Hematopoietic multipotent progenitor cell treated with erythropoietin and hydrocortisone succinate and interleukin-3 and kit ligand, for 8 days (in vitro differentiated cells): ENCODE measurements at regions not wholly inside any gene's neighbourhood (a gene's known extent, or its start where the extent isn't known, plus 50 kb on each side); places are given as distances from the start of the nearest gene placed in this dataset.

Source experiments
- DNase-seq: peaks from one replicate; pipeline ENCODE4 v3.0.0-alpha.2; 2015

- DNase-seq = no peak
These were observed 79.6 kb upstream of the MAP3K4 start for GRCh38 chr6:160911949-160912348.

GRCh38 chr6:160912411-160912810, 79.2 kb upstream of the MAP3K4 start:
- DNase-seq = no peak

GRCh38 chr6:160917572-160917971, 74.0 kb upstream of the MAP3K4 start:
- DNase-seq = no peak

GRCh38 chr6:160919723-160920440, 71.7 kb upstream of the MAP3K4 start:
- no peak for DNase-seq

GRCh38 chr6:160921095-160921494, 70.5 kb upstream of the MAP3K4 start:
- DNase-seq = no peak

- DNase-seq = no peak
These were observed 65.0 kb upstream of the MAP3K4 start for GRCh38 chr6:160926281-160927276.

GRCh38 chr6:160927416-160927815, 64.2 kb upstream of the MAP3K4 start:
- DNase-seq = no peak

- DNase-seq = no peak
These were observed 62.2 kb upstream of the MAP3K4 start for GRCh38 chr6:160929361-160929760.

- DNase-seq = no peak
These were observed 61.7 kb upstream of the MAP3K4 start for GRCh38 chr6:160929831-160930230.

- DNase-seq = peak; percentile 61
These were observed 60.8 kb upstream of the MAP3K4 start for GRCh38 chr6:160930547-160931377.

GRCh38 chr6:160931378-160932310, 59.9 kb upstream of the MAP3K4 start:
- no peak for DNase-seq

GRCh38 chr6:160933256-160933655, 58.3 kb upstream of the MAP3K4 start:
- DNase-seq = no peak

- no peak for DNase-seq
These were observed 57.4 kb upstream of the MAP3K4 start for GRCh38 chr6:160934157-160934556.

GRCh38 chr6:160940197-160940596, 51.4 kb upstream of the MAP3K4 start:
- no peak for DNase-seq
